Mucosa of descending colon (tissue), 3 donors: ENCODE measurements at regions not wholly inside any gene's neighbourhood (a gene's known extent, or its start where the extent isn't known, plus 50 kb on each side); places are given as distances from the start of the nearest gene placed in this dataset.
A peak's percentile ranks its signal among the peaks of the same experiment; 100 is the strongest.

Source experiments
- ATAC-seq: fragments of 200-7000 bp; cut with Tn5 transposase; one replicate; pipeline ENCODE4 v1.9.1; 2020; ENCODE audit warnings: mild to moderate bottlenecking, moderate library complexity
- DNase-seq, 3 donors: peaks; one replicate each; pipeline ENCODE4 v3.0.0-alpha.2; 2020
- H3K36me3 ChIP-seq: fragments of 200-600 bp; one replicate; pipeline ENCODE4 v1.8.0; 2021; ENCODE audit warnings: low read depth, mild to moderate bottlenecking
- H3K4me1 ChIP-seq: fragments of 200-600 bp; one replicate; pipeline ENCODE4 v1.8.0; 2021; ENCODE audit warnings: low read depth, mild to moderate bottlenecking
- H3K4me3 ChIP-seq: fragments of 200-600 bp; one replicate; pipeline ENCODE4 v1.8.0; 2021; ENCODE audit warnings: mild to moderate bottlenecking
- H3K9me3 ChIP-seq: fragments of 200-600 bp; one replicate; pipeline ENCODE4 v1.8.0; 2021; ENCODE audit warnings: mild to moderate bottlenecking
- intact Hi-C, 2 donors: fragments of 100-400 bp; cut with DNase I in 1 of 2; cut with micrococcal nuclease in 1 of 2; formaldehyde crosslinking; loops; one replicate each; pipeline versions ENCODE4 v1.11.0 to v1.11.1; 2022; cut with DNase I, micrococcal nuclease
- TF ChIP-seq, protein P1 (sequence below): fragments of 200-600 bp; IDR thresholded peaks from one replicate; pipeline ENCODE4 v1.8.0; 2022; ENCODE audit warnings: antibody characterized with exemption, mild to moderate bottlenecking
- donor health status: DM: no; HTN: no; CAD: no; lungs with moderate emphysema.
- donor health status: DM: no; HTN: no; CAD: no.
- donor health status: DM: no; HTN: yes; CAD: no.

DNA sequence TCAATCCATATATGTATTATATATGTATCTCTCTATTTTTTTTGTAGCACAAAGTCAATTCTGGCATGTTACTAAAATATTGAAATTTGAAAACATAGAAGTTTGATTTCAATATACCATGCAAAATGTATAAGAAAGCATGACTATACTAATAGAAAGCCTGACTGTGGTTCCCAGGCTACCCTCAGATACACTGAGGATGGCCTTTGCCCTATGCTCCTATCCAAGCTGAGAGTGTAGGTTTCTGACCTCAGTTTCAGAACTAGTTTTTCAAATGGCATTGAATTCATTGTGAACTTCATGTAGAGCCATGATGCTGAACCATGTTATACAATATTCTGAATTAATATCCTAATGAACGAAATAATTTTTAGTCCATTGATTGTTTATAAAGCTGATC lies 220.4 kb upstream of the IZUMO3 start:
- intact Hi-C loops: no loop called here

DNA sequence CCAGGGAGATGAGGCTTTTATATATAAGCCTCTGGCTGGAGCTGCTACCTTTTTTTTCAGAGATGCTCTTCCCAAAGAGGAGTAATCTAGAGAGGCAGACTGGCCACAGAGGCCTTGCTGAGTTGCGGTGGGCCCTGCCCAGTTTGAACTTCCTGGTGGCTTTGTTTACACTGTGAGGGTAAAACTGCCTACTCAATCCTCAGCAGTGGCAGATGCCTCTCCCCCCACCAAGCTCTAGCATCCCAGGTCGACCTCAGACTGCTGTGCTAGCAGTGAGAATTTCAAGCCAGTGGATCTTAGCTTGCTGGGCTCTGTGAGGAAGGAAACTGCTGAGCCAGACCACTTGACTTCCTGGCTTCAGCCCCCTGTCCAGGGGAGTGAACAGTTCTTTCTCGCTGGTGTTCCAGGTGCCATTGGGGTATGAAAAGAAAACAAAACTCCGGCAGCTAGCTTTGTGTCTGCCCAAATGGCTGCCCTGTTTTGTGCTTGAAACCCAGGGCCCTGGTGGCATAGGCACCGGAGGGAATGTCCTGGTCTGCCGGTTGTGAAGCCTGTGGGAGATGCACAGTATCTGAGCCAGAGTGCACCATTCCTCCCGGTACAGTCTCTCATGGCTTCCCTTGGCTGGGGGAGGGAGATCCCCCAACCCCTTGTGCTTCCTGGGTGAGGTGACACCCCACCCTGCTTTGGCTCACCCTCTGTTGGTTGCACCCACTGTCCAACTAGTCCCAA lies 219.5 kb upstream of the IZUMO3 start:
- Histone ChIP-seq H3K9me3 (peaks cover 4% of the 10 kb centered on the region), H3K4me1 (no peaks in the 10 kb centered on the region), H3K4me3 (no peak overlapping the region), H3K36me3 (no peaks in the 10 kb centered on the region)
- ATAC-seq: no peak
- TF ChIP-seq, protein P1, sequence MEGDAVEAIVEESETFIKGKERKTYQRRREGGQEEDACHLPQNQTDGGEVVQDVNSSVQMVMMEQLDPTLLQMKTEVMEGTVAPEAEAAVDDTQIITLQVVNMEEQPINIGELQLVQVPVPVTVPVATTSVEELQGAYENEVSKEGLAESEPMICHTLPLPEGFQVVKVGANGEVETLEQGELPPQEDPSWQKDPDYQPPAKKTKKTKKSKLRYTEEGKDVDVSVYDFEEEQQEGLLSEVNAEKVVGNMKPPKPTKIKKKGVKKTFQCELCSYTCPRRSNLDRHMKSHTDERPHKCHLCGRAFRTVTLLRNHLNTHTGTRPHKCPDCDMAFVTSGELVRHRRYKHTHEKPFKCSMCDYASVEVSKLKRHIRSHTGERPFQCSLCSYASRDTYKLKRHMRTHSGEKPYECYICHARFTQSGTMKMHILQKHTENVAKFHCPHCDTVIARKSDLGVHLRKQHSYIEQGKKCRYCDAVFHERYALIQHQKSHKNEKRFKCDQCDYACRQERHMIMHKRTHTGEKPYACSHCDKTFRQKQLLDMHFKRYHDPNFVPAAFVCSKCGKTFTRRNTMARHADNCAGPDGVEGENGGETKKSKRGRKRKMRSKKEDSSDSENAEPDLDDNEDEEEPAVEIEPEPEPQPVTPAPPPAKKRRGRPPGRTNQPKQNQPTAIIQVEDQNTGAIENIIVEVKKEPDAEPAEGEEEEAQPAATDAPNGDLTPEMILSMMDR: no peak
- intact Hi-C loops: no loop called here
- no peak for DNase-seq

More for the DNA sequence above, 220.4 kb upstream of the IZUMO3 start:
- Histone ChIP-seq H3K4me3 (no peak overlapping the region), H3K9me3 (peaks cover 9% of the 10 kb centered on the region), H3K36me3 (no peaks in the 10 kb centered on the region), H3K4me1 (no peaks in the 10 kb centered on the region)
- no peak for ATAC-seq
- no peak for DNase-seq
- TF ChIP-seq, protein P1: no peak

DNA sequence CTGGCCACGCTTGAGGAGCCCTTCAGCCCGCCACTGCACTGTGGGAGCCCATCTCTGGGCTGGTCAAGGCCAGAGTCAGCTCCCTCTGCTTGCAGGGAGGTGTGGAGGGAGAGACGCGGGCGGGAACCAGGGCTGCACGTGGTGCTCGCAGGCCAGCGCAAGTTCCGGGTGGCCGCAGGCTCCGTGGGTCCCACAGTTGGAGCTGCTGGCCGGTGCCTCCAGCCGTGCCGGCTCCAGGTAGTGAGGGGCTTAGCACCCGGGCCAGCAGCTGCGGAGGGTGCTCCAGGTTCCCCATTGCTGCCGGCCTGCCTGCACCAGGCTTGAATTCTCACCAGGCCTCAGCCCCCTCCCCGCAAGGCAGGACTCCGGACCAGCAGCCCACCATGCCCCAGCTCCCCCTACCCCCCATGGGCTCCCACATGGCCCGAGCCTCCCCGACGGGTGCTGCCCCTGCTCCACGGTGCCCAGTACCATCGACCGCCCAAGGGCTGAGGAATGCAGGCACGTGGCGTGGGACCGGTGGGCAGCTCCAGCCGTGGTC lies 192.8 kb upstream of the IZUMO3 start:
- no peak overlapping the region for H3K4me3 ChIP-seq
- DNase-seq: peak in 1 of 3 donors; percentile 44
- H3K36me3 ChIP-seq: no peaks in the 10 kb centered on the region
- TF ChIP-seq, protein P1: no peak
- H3K9me3 ChIP-seq: peaks cover 10% of the 10 kb centered on the region
- ATAC-seq: no peak
- intact Hi-C loops: no loop called here
- no peaks in the 10 kb centered on the region for H3K4me1 ChIP-seq

DNA sequence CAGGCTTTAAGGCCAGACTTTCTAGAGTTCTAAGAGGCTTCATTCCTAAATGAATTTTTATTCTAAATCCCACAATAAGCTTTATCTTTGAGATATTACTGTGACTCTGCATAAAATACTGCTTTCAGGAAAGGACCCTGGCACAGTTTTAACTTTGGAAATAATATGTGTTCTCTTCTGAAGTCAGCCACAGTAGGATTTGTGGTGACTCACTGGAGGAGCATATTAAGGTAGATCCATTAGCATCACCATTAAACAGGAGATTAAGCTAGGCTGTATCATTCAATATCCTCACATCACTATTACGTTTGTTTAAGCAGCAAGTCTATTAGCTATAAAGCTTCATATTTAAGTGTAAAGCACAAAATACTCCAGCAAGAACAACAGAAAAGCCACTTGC lies 186.1 kb upstream of the IZUMO3 start:
- no peak for ATAC-seq
- intact Hi-C loops: no loop called here
- TF ChIP-seq, protein P1: no peak
- Histone ChIP-seq H3K9me3 (no peaks in the 10 kb centered on the region), H3K4me1 (no peaks in the 10 kb centered on the region), H3K36me3 (no peaks in the 10 kb centered on the region), H3K4me3 (no peak overlapping the region)
- no peak for DNase-seq

DNA sequence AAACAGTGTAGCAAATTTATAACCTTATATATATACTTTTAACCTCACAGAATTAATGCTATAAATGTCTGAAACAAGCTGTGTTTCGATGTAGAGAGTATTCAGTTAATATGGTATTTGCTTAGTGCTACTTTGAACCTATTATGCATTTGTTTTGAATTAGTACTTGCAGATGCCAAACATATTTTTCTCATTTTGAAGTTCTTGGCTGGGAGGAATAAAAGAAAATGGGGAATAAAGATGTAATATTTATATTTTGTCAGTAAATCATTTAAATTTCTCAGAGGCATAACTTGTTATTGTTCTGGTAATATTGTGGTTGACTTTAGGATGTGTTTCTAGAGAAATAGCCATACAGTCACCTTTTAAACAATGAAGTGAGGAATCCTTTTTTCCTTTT lies 175.9 kb upstream of the IZUMO3 start:
- Histone ChIP-seq H3K4me1 (no peaks in the 10 kb centered on the region), H3K9me3 (no peaks in the 10 kb centered on the region), H3K4me3 (no peak overlapping the region), H3K36me3 (no peaks in the 10 kb centered on the region)
- intact Hi-C loops: no loop called here
- ATAC-seq: no peak
- DNase-seq: no peak
- TF ChIP-seq, protein P1: no peak
